Ectodermal cell (in vitro differentiated cells): ENCODE measurements at regions not wholly inside any gene's neighbourhood (a gene's known extent, or its start where the extent isn't known, plus 50 kb on each side); places are given as distances from the start of the nearest gene placed in this dataset.

Experiments
- H3K27ac ChIP-seq: 2 replicates; pipeline ENCODE4 v1.7.0; 2013; ENCODE audit warnings: mild to moderate bottlenecking, low read depth, low read length; ENCODE audit not compliant: insufficient read depth, poor library complexity, severe bottlenecking
- H3K27me3 ChIP-seq: 2 replicates; pipeline ENCODE4 v1.7.0; 2013; ENCODE audit warnings: mild to moderate bottlenecking, low read length; ENCODE audit not compliant: insufficient read depth, control insufficient read depth, poor library complexity, severe bottlenecking
- H3K36me3 ChIP-seq: one replicate; pipeline ENCODE4 v1.7.0; 2013; ENCODE audit warnings: low read length; ENCODE audit not compliant: control insufficient read depth, insufficient read depth
- H3K4me1 ChIP-seq: one replicate; pipeline ENCODE4 v1.7.0; 2013; ENCODE audit warnings: low read length; ENCODE audit not compliant: control insufficient read depth, insufficient read depth
- H3K4me3 ChIP-seq: 2 replicates; pipeline ENCODE4 v1.7.0; 2013; ENCODE audit warnings: low read depth, low read length, control low read depth; ENCODE audit not compliant: insufficient read depth
- H3K9me3 ChIP-seq: 2 replicates; pipeline ENCODE4 v1.7.0; 2013; ENCODE audit warnings: mild to moderate bottlenecking, low read length, moderate library complexity; ENCODE audit not compliant: control insufficient read depth
- WGBS, 2 experiments: methylation state at CpG; one replicate each; pipeline ENCODE4 v1.1.7; 2013; ENCODE audit warnings: missing lambda C conversion rate in 2 of 2; 5-methylcytosine and 5-hydroxymethylcytosine counted together

DNA sequence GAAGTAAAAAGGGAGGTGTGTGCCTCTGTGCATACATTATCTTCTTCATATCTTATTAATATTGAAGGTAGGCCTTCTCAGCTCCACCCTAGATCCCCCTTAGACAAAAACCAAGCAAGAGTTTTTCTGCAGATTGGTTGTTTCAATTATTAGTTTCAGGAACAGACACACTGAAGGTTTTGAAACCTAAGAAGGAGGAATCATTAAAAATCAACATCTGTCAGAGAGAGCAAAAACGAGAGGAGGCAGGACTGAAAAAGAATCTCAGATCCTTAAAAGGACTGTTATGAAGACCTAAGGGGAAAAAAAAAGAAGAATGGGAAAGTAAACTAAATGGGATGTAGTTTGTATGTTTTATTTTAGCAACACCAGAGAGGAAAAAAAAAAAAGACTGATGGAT is 560.8 kb upstream of the JAG1 start:
- Histone ChIP-seq H3K4me1 (peaks cover 7% of the 10 kb centered on the region), H3K36me3 (no peaks in the 10 kb centered on the region), H3K27ac (no peak overlapping the region), H3K4me3 (no peak overlapping the region), H3K27me3 (no peaks in the 10 kb centered on the region), H3K9me3 (no peaks in the 10 kb centered on the region)
- 72% methylated on average over 1 of the region's 1 CpG for WGBS, 2 experiments

DNA sequence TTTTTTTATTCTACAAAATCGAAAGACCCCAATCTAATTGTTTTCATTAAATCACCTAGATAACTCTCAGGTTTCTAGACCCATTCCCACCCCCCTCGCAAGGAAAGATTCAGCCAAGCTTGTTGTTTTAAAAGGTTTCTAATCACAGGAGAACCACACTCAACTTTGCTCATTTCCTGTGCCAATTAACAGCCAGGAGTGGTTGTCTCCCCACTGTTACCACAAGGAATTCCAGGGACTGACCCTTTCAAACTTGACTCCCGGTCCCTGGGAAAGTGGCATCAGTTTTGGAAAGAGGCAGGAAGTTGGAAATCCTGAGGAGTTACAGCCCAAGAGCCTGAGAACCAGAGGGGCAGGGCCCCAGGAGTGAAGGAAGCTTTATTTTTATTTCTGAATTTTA is 561.3 kb upstream of the JAG1 start:
- Histone ChIP-seq H3K4me1 (peaks cover 7% of the 10 kb centered on the region), H3K27ac (no peak overlapping the region), H3K9me3 (no peaks in the 10 kb centered on the region), H3K36me3 (no peaks in the 10 kb centered on the region), H3K27me3 (no peaks in the 10 kb centered on the region), H3K4me3 (no peak overlapping the region)
- WGBS, 2 experiments, result 84 to 87% methylated on average over 3 of the region's 3 CpGs

DNA sequence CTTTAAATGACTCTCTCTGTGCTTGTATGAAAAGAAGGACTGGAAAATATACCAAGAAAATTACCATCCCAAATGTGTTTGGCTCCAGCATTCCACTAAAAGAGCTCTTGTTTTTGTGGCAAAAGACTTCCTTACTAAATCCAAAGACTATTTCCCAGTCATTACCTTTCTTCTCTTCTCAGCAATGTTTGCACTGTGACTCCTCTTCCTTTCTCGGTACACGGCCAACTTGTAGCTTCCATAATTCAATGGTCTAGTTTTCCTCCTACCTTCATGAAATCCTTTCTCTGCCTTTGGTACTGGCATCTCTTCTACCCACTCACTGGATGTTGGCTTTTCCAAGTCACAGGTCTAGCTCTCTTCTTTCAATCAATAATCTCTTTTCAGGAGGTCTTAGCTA is 568.5 kb upstream of the JAG1 start:
- 94 to 95% methylated on average over 2 of the region's 2 CpGs for WGBS, 2 experiments
- H3K9me3 ChIP-seq, result no peaks in the 10 kb centered on the region
- H3K27me3 ChIP-seq, result no peaks in the 10 kb centered on the region
- H3K36me3 ChIP-seq, result no peaks in the 10 kb centered on the region
- H3K4me1 ChIP-seq, result peaks cover 15% of the 10 kb centered on the region
- no peak overlapping the region for H3K27ac ChIP-seq
- H3K4me3 ChIP-seq, result no peak overlapping the region

DNA sequence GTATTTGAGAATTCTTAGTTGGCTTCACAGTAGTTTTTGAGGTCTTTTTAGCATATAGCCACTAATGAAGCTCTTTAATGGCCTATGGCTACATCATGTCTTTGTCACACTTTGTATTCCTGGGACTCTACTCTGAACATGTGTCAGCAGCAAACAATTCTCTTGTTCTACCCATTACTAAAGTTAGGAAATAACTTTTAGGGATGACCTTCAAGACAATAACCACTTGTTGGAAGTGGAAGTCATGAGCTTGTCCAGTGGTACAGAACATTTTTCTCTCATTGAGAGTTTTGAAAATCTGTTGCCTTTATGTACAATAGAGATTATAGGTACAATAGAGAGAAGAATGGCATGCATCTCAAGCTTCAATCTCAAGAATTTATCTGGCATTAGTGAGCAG is 571.6 kb upstream of the JAG1 start:
- Histone ChIP-seq H3K27me3 (no peaks in the 10 kb centered on the region), H3K4me3 (no peak overlapping the region), H3K4me1 (peaks cover 45% of the 10 kb centered on the region), H3K36me3 (no peaks in the 10 kb centered on the region), H3K27ac (no peak overlapping the region), H3K9me3 (no peaks in the 10 kb centered on the region)

DNA sequence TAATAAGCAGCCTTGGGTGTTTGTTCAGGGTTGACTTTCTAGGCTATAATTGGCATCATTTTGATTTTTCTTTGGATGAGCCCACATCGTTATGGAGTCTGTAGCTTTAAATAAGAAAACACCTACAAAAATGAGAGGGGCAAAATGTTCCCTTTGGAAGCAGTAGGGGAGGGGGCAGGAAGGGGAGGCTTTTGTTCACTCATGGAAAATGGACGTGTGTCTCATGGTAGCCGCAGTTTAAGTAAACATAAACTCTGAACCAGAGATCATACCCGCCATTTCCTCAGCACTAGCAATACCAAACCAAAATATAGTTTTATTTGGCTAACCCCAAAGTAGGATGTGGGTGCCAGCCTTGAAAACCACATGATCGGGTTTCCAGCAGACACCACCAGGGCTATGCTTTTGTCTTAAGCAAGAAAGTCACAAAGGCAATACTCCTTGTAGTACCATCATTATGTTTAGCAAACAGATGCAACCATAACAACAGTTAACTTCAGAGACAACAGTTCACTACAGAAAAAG is 572.5 kb upstream of the JAG1 start:
- 93 to 94% methylated on average over 5 of the region's 5 CpGs for WGBS, 2 experiments
- H3K4me1 ChIP-seq, result peaks cover 45% of the 10 kb centered on the region
- H3K4me3 ChIP-seq, result no peak overlapping the region

DNA sequence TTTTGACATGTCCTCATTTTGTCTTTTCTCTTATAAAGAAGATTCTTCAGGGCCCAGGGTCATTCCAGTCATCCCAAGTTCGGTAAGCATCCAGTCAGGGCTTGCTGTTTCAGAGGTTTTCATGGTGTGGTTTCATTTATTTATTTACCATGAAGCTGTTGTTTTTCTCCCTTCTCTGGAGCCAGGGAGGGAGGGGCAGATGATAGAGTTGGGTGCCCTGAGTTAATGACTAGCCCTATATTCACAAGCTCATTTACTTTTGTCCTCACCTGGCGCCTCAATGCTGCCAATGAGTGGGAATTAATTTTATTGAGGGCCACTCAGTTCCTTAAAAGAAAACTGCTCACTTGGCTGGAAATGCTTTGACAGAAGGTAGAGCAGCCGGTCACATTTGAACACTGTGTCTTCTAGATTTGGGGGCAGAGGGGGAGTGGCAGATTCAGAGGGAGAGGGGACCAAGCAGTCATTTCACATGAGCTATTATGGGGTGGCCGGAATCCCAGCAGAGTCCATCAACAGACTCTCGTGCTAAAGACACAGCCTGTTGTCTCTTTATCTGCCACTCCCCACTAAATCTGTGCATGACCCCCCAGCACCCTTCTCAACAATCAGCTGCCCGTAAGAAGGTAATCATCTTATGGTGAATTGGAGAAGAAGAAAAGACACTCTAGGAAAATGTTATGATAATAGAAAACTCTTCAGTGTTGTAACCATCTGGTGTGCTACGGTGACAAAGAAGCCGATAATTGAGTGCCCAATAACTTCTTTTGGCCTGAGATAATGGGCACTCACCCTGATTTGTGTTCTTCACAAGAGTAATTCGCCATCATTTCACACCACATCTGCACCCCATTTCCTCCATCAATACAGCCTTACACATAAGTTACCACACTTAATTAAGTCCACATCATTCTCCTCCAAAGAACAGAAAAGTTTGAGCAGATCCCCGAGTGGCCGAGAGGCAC is 573.5 kb upstream of the JAG1 start:
- H3K4me3 ChIP-seq, result no peak overlapping the region
- peak overlapping the region; percentile 64 for H3K27ac ChIP-seq

More for the DNA sequence above, 572.5 kb upstream of the JAG1 start:
- H3K27ac ChIP-seq, result no peak overlapping the region
- H3K27me3 ChIP-seq, result peaks cover 3% of the 10 kb centered on the region
- H3K9me3 ChIP-seq, result no peaks in the 10 kb centered on the region
- H3K36me3 ChIP-seq, result no peaks in the 10 kb centered on the region

DNA sequence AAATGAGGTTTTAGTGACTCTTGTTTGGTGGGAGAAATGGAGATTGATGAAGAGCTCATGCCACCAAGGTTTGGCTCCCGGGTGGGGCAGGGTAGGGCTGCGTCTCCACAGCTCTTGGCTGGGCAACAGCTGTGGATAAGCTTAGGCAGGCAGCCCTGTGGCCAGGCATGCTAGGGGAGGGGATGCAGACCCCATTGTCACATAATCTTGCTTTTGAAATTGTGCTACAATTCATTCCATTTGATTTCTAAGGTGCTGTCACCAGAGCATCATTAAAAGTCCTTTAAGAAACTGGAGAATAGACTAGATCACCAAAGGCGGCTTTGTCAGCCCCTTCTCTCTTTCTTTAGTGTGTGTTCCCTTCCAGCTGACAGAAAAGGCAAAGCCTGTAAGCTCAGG is 574.2 kb upstream of the JAG1 start:
- peak overlapping the region; percentile 64 for H3K27ac ChIP-seq
- 48 to 50% methylated on average over 3 of the region's 3 CpGs for WGBS, 2 experiments
- no peaks in the 10 kb centered on the region for H3K9me3 ChIP-seq
- H3K27me3 ChIP-seq, result peaks cover 5% of the 10 kb centered on the region
- H3K4me1 ChIP-seq, result peaks cover 42% of the 10 kb centered on the region
- no peaks in the 10 kb centered on the region for H3K36me3 ChIP-seq
- H3K4me3 ChIP-seq, result no peak overlapping the region

More for the DNA sequence above, 573.5 kb upstream of the JAG1 start:
- Histone ChIP-seq H3K36me3 (no peaks in the 10 kb centered on the region), H3K9me3 (no peaks in the 10 kb centered on the region), H3K4me1 (peaks cover 45% of the 10 kb centered on the region), H3K27me3 (peaks cover 5% of the 10 kb centered on the region)
- 84 to 87% methylated on average over 10 of the region's 11 CpGs for WGBS, 2 experiments

DNA sequence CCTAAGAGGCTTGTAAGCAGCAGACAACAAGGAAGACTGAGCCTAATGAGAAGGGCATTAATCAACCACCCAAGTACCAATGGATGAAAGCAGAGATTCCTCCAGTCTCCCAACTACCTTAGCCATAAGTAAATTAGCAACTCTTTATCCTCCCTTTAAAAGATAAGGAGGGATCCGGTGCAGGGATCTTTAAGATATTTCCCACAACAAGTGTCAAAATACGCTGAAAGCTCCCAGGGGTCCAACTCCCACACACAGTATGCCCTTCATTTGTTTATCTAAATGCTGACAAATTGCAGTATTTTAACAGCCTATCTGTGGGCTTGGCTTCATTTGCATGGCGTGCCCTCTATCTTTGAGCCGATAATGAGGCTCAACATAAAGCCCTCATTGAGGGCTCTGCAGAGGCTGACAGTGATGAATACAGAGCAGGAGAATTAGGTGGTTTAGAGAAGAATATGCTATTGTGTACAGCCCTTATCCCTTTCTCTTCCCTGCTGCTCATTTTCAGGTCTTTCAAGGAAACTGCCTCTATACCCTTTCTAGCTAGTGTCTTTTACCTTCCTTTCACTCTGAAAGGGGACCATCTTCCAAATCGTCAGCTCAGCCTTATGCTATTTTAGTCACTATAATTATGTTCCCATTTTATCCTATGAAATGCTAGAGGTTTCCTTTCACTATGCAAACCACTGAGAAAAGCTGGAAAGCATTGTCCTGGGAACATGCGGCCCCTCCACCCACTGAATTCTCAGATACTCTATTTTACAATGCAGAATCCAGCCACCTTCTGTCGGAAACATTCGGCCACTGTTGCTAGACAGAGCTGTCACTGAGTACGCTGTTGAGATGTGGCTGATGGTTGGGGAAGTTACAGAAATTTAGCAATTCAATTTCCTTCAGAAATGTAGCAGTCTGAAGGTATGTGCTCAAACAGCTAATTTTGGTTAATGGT is 575.2 kb upstream of the JAG1 start:
- H3K9me3 ChIP-seq, result no peaks in the 10 kb centered on the region
- 15 to 19% methylated on average over 9 of the region's 9 CpGs for WGBS, 2 experiments
- H3K4me1 ChIP-seq, result peaks cover 42% of the 10 kb centered on the region
- peak overlapping the region; percentile 64 for H3K27ac ChIP-seq
- H3K36me3 ChIP-seq, result no peaks in the 10 kb centered on the region
- no peak overlapping the region for H3K4me3 ChIP-seq
- peaks cover 5% of the 10 kb centered on the region for H3K27me3 ChIP-seq

DNA sequence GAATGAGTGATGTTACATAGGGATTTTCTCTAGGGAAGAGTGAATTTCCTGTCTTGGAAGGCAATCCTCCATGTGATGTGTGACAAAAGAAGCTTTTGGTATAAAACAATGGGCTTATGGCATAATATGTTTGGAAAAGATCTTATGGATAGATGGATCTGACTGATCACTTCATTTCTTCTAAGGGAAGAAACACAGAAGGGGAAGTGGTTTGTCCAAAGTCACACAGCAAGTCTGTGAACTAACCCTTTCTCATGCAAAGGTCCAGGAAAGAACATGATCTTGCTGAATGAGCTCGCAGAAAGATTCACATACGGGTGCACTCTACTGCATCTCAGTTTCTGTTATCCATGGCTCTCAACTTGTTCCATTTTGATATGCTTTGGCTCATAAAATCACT is 575.9 kb upstream of the JAG1 start:
- Histone ChIP-seq H3K27me3 (peaks cover 5% of the 10 kb centered on the region), H3K36me3 (no peaks in the 10 kb centered on the region), H3K4me3 (no peak overlapping the region), H3K4me1 (peaks cover 42% of the 10 kb centered on the region), H3K27ac (peak overlapping the region; percentile 64), H3K9me3 (no peaks in the 10 kb centered on the region)
- 68 to 69% methylated on average over 2 of the region's 2 CpGs for WGBS, 2 experiments

DNA sequence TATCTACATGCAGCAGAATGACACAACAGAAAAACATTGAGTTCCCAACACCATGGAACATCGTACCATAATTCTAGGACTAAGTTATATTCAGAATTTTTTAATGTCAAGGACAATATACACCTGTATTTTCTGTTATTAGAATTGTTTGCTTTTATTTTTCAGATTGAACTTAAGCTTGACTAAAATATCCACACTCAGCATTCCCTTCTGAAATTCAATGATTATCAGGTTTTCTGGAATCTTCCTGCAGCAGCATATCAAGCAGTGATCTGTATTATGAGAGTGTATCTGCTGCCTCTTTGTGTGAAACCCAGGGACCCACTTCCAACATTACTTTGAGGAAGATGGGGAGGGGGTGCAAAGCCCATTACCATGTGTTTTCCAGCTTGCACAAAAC is 578.6 kb upstream of the JAG1 start:
- Histone ChIP-seq H3K4me3 (no peak overlapping the region), H3K4me1 (peaks cover 29% of the 10 kb centered on the region), H3K36me3 (no peaks in the 10 kb centered on the region), H3K9me3 (no peaks in the 10 kb centered on the region), H3K27ac (no peak overlapping the region), H3K27me3 (peaks cover 5% of the 10 kb centered on the region)
- 100% methylated on average over 1 of the region's 1 CpG; no CpG with 5 or more reads in 1 of the 2 experiments for WGBS, 2 experiments
